GM12878 (cell line): ENCODE measurements at regions not wholly inside any gene's neighbourhood (a gene's known extent, or its start where the extent isn't known, plus 50 kb on each side); places are given as distances from the start of the nearest gene placed in this dataset.

Experiments
- ATAC-seq: fragments of 200-7000 bp; cut with Tn5 transposase; 3 replicates; pipeline ENCODE4 v1.9.1; 2020; ENCODE audit warnings: mild to moderate bottlenecking, moderate library complexity
- BruUV-seq: library from RNA; stranded (reverse); fragments of 400-500 nt; replicated peaks from 2 replicates; lab custom pipeline; 2021; lab: Mats Ljungman, UMichigan
- CTCF ChIA-PET: fragments of 300-600 bp; sonication (Branson Sonifier 250); formaldehyde crosslinking; extraction: SDS; loops from one replicate; lab custom pipeline; 2021; ENCODE audit warnings: inconsistent platforms; lab: Yijun Ruan, JAX
- POLR2A ChIA-PET: fragments of 350-600 bp; formaldehyde crosslinking; extraction: SDS; loops from one replicate; lab custom pipeline; 2021; ENCODE audit warnings: inconsistent platforms; lab: Charles Lee
- RAD21 ChIA-PET: fragments of 300-600 bp; sonication (Branson Sonifier 250); formaldehyde crosslinking; loops from one replicate; lab custom pipeline; 2023; ENCODE audit warnings: antibody characterized with exemption; ENCODE audit not compliant: unreplicated experiment; lab: Charles Lee
- SMC1A ChIA-PET: fragments of 300-600 bp; sonication (Branson Sonifier 250); formaldehyde crosslinking; loops from one replicate; lab custom pipeline; 2023; ENCODE audit not compliant: unreplicated experiment, uncharacterized antibody; lab: Charles Lee
- DNase-seq: peaks from one replicate; pipeline ENCODE4 v3.0.0-alpha.2; 2011; ENCODE audit warnings: low read depth, low spot score
- FAIRE-seq: peaks from 3 replicates; lab custom pipeline; 2011; peaks lifted over from hg19 to GRCh38; lab: Jason Lieb, UNC
- H2AFZ ChIP-seq: 2 replicates; pipeline ENCODE4 v1.6.0; 2011; ENCODE audit warnings: low read depth, low read length, control low read depth; ENCODE audit not compliant: control insufficient read depth
- H3K27ac ChIP-seq: 2 replicates; pipeline ENCODE4 v1.5.1; 2011; ENCODE audit warnings: control low read depth; ENCODE audit not compliant: control insufficient read depth, insufficient read depth
- H3K27me3 ChIP-seq, 2 experiments: replicated peaks in 1 of 2; 2 replicates each; pipeline versions ENCODE4 v1.6.0 to v1.6.1; 2011; ENCODE audit warnings: low read length in 1 of 2; ENCODE audit not compliant: control insufficient read depth in 2 of 2, insufficient read depth in 2 of 2
- H3K36me3 ChIP-seq, 2 experiments: 2 replicates each; pipeline ENCODE4 v1.5.1; 2011; ENCODE audit warnings: low read length in 1 of 2; ENCODE audit not compliant: control insufficient read depth in 2 of 2, insufficient read depth in 2 of 2
- H3K4me1 ChIP-seq: 2 replicates; pipeline ENCODE4 v1.6.1; 2011; ENCODE audit warnings: mild to moderate bottlenecking, low read length, moderate library complexity, mixed read lengths; ENCODE audit not compliant: control insufficient read depth, insufficient read depth
- H3K4me2 ChIP-seq: 2 replicates; pipeline ENCODE4 v1.6.0; 2011; ENCODE audit warnings: control low read depth; ENCODE audit not compliant: control insufficient read depth, insufficient read depth
- H3K4me3 ChIP-seq: fragments of 200-600 bp; sonication (generic); 2 replicates; pipeline ENCODE4 v1.5.1; 2016
- H3K79me2 ChIP-seq: 2 replicates; pipeline ENCODE4 v1.6.0; 2011; ENCODE audit warnings: low read length; ENCODE audit not compliant: control insufficient read depth, insufficient read depth
- H3K9ac ChIP-seq: 2 replicates; pipeline ENCODE4 v1.8.0; 2011; ENCODE audit warnings: low read length, control low read depth, mixed read lengths; ENCODE audit not compliant: control insufficient read depth, insufficient read depth
- H3K9me3 ChIP-seq: replicated peaks from 3 replicates; pipeline ENCODE4 v1.5.1; 2011; ENCODE audit warnings: mild to moderate bottlenecking, low read length; ENCODE audit not compliant: control insufficient read depth, insufficient read depth
- H4K20me1 ChIP-seq: 2 replicates; pipeline ENCODE4 v1.6.0; 2011; ENCODE audit not compliant: control insufficient read depth, insufficient read depth
- BACH1 ChIP-seq: fragments of 450-650 bp; IDR thresholded peaks from 2 replicates; pipeline ENCODE4 v1.6.1; 2017; ENCODE audit warnings: mild to moderate bottlenecking, borderline replicate concordance
- BCL11A ChIP-seq: IDR thresholded peaks from 2 replicates; pipeline ENCODE4 v1.6.1; 2011; ENCODE audit warnings: low read depth, low read length
- CREB1 ChIP-seq: IDR thresholded peaks from 2 replicates; pipeline ENCODE4 v1.6.1; 2012; ENCODE audit warnings: low read depth, mild to moderate bottlenecking, inconsistent platforms
- CREM ChIP-seq: IDR thresholded peaks from 2 replicates; pipeline ENCODE4 v1.6.1; 2014; ENCODE audit warnings: antibody characterized with exemption, low read depth
- ETV6 ChIP-seq, 2 experiments: fragments of 450-650 bp in 1 of 2; IDR thresholded peaks in 1 of 2; conservative IDR thresholded peaks in 1 of 2; 2 replicates each; pipeline ENCODE4 v1.6.1; 2014; ENCODE audit warnings: antibody characterized with exemption in 1 of 2, borderline replicate concordance in 1 of 2, low read depth in 1 of 2, mild to moderate bottlenecking in 1 of 2, moderate library complexity in 1 of 2
- GABPA ChIP-seq: IDR thresholded peaks from 2 replicates; pipeline ENCODE4 v1.6.1; 2014; ENCODE audit warnings: antibody characterized with exemption, low read depth, mild to moderate bottlenecking, inconsistent platforms
- IRF4 ChIP-seq: IDR thresholded peaks from 2 replicates; pipeline ENCODE4 v1.6.1; 2011; ENCODE audit warnings: low read depth, low read length
- MAX ChIP-seq: IDR thresholded peaks from 2 replicates; pipeline ENCODE4 v1.6.1; 2012; ENCODE audit warnings: low read depth, low read length, improper control_type of control experiment
- PML ChIP-seq: IDR thresholded peaks from 2 replicates; pipeline ENCODE4 v1.6.1; 2012; ENCODE audit warnings: low read length, inconsistent platforms
- RBBP5 ChIP-seq: fragments of 200-600 bp; sonication (generic); conservative IDR thresholded peaks from 2 replicates; pipeline ENCODE4 v1.6.1; 2016
- SMAD5 ChIP-seq: IDR thresholded peaks from 2 replicates; pipeline ENCODE4 v1.6.1; 2016; ENCODE audit warnings: antibody characterized with exemption, low read depth
- SMARCA5 ChIP-seq: fragments of 450-650 bp; IDR thresholded peaks from 2 replicates; pipeline ENCODE4 v1.6.1; 2017; ENCODE audit warnings: mild to moderate bottlenecking
- SMC3 ChIP-seq: IDR thresholded peaks from 2 replicates; pipeline ENCODE4 v1.6.1; 2011; ENCODE audit warnings: low read length, improper control_type of control experiment, borderline replicate concordance
- ZBED1 ChIP-seq: IDR thresholded peaks from 2 replicates; pipeline ENCODE4 v1.6.1; 2016; ENCODE audit warnings: borderline replicate concordance
- WGBS: methylation state at CpG from one replicate; pipeline ENCODE4 v1.1.6; 2016; ENCODE audit warnings: low lambda C conversion rate; ENCODE audit not compliant: insufficient replicate concordance, insufficient coverage; ENCODE audit errors: missing lambda C conversion rate; 5-methylcytosine and 5-hydroxymethylcytosine counted together
- in situ Hi-C: fragments of 300-500 bp; cut with MboI; formaldehyde crosslinking; loops from 9 replicates; pipeline ENCODE4 v1.14.3; 2018; ENCODE audit warnings: mixed read lengths
- intact Hi-C: fragments of 100-400 bp; cut with micrococcal nuclease; formaldehyde crosslinking; loops from one replicate; pipeline ENCODE4 v1.14.2; 2022; ENCODE audit not compliant: unreplicated experiment
- TF ChIP-seq, protein P1 (sequence below): IDR thresholded peaks from 2 replicates; pipeline ENCODE4 v1.6.1; 2012; ENCODE audit warnings: mild to moderate bottlenecking, low read depth, low read length

DNA sequence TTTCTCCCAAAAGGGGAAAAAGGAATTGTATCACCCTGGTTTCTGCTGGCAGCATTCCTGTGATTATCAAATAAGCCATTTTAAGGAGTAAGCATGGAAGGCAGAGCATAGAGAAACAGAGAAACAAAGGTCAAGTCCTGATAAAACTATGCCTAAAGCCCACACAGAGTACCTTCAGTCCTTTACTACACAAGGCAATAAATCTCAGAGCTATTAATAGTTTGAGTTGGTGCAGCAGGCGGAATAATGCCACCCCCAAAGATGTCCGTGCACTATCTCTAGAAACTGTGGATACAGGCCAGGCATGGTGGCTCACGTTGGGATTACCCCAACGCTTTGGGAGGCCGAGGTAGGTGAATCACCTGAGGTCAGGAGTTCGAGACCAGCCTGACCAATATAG lies 58.1 kb upstream of the ZBTB40 start:
- intact Hi-C loops: no loop called here
- no peak for TF ChIP-seq GABPA
- no peak for TF ChIP-seq PML
- no peak for TF ChIP-seq BCL11A
- no peak for TF ChIP-seq IRF4
- no peak for TF ChIP-seq SMAD5
- Histone ChIP-seq H2AFZ (no peak overlapping the region), H4K20me1 (no peaks in the 10 kb centered on the region), H3K27ac (no peak overlapping the region), H3K79me2 (no peaks in the 10 kb centered on the region), H3K9ac (no peak overlapping the region), H3K4me1 (no peaks in the 10 kb centered on the region), H3K36me3 (no peaks in the 10 kb centered on the region), H3K9me3 (no peaks in the 10 kb centered on the region), H3K4me2 (no peak overlapping the region), H3K27me3 (peaks cover 0 to 2% of the 10 kb centered on the region in 2 experiments; a peak in 1 of 4 replicates), H3K4me3 (no peak overlapping the region)
- no peak for ATAC-seq
- DNase-seq: no peak
- in situ Hi-C loops: no loop called here
- RAD21 ChIA-PET: no interaction called here
- FAIRE-seq: no peak
- SMC1A ChIA-PET: no interaction called here
- CTCF ChIA-PET: no interaction called here
- 2% methylated on average over 6 of the region's 6 CpGs for WGBS
- BruUV-seq: no TSS peak
- POLR2A ChIA-PET: no interaction called here

GRCh38 chr1:22398656-22399420 lies 52.8 kb upstream of the ZBTB40 start:
- SMC1A ChIA-PET: no interaction called here
- Histone ChIP-seq H3K36me3 (no peaks in the 10 kb centered on the region), H3K27me3 (no peaks in the 10 kb centered on the region; a peak in 1 of 4 replicates), H3K79me2 (no peaks in the 10 kb centered on the region), H4K20me1 (no peaks in the 10 kb centered on the region; the same call in none of the 2 replicates), H3K4me3 (no peak overlapping the region), H3K4me1 (no peaks in the 10 kb centered on the region), H3K9me3 (no peaks in the 10 kb centered on the region), H3K4me2 (no peak overlapping the region), H3K27ac (no peak overlapping the region), H2AFZ (no peak overlapping the region), H3K9ac (no peak overlapping the region)
- in situ Hi-C loops (no loop called here), intact Hi-C loops (no loop called here)
- RAD21 ChIA-PET: no interaction called here
- POLR2A ChIA-PET: no interaction called here
- FAIRE-seq (no peak), DNase-seq (no peak), ATAC-seq (no peak)
- 13% methylated on average over 11 of the region's 11 CpGs for WGBS
- no TSS peak for BruUV-seq
- CTCF ChIA-PET: interaction anchor here (0.6 to 1.1 kb wide), 3 partner anchors 17 to 816 kb away, joined by 3 read pairs; no protein-coding TSS in a partner anchor
- no peak for TF ChIP-seq ETV6 (conservative IDR thresholded peaks at IDR 0.05 in 1 of 2, IDR thresholded peaks at IDR 0.05 in 1 of 2; ENCODE audit: borderline replicate concordance in 1 of 2, low read depth in 1 of 2)
- no peak for TF ChIP-seq PML
- no peak for TF ChIP-seq RBBP5
- TF ChIP-seq SMARCA5: no peak
- no peak for TF ChIP-seq BACH1
- no peak for TF ChIP-seq SMC3
- no peak for TF ChIP-seq ZBED1
- TF ChIP-seq, protein P1, sequence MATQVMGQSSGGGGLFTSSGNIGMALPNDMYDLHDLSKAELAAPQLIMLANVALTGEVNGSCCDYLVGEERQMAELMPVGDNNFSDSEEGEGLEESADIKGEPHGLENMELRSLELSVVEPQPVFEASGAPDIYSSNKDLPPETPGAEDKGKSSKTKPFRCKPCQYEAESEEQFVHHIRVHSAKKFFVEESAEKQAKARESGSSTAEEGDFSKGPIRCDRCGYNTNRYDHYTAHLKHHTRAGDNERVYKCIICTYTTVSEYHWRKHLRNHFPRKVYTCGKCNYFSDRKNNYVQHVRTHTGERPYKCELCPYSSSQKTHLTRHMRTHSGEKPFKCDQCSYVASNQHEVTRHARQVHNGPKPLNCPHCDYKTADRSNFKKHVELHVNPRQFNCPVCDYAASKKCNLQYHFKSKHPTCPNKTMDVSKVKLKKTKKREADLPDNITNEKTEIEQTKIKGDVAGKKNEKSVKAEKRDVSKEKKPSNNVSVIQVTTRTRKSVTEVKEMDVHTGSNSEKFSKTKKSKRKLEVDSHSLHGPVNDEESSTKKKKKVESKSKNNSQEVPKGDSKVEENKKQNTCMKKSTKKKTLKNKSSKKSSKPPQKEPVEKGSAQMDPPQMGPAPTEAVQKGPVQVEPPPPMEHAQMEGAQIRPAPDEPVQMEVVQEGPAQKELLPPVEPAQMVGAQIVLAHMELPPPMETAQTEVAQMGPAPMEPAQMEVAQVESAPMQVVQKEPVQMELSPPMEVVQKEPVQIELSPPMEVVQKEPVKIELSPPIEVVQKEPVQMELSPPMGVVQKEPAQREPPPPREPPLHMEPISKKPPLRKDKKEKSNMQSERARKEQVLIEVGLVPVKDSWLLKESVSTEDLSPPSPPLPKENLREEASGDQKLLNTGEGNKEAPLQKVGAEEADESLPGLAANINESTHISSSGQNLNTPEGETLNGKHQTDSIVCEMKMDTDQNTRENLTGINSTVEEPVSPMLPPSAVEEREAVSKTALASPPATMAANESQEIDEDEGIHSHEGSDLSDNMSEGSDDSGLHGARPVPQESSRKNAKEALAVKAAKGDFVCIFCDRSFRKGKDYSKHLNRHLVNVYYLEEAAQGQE: no peak
- TF ChIP-seq MAX: no peak
- no peak for TF ChIP-seq CREB1
- TF ChIP-seq SMAD5: no peak
- no peak for TF ChIP-seq CREM
